ENCODE measurements at regions not wholly inside any gene's neighbourhood (a gene's known extent, or its start where the extent isn't known, plus 50 kb on each side); places are given as distances from the start of the nearest gene placed in this dataset.

DNA sequence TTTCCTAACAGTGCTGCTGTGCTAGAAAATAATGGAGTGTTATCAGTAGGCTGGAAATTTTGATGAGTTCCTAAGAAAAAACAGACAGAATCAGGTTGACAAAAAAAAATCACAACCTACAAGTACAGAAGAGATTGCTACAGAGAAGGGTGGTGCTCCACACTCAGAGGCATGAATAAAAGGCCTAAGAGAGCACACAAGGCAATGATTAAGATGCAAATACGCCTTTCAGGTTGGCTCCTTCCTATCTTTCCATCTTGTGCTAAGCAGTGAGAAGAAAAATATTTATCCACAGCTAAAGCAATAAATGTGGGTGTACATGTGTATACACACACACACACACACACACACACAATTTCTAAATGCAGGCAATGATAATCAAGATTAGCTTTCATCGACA lies 130.6 kb upstream of the UBE2E3 start:
- TF ChIP-seq POLR2A (IDR thresholded peaks at IDR 0.05; ENCODE audit: low read depth, low read length), result no peak
- TF ChIP-seq POLR2AphosphoS5 (IDR thresholded peaks at IDR 0.05; ENCODE audit: low read depth, low read length), result no peak
- no peak for TF ChIP-seq TAF1 (IDR thresholded peaks at IDR 0.05; ENCODE audit: borderline replicate concordance, low read depth, low read length)
